ENCODE measurements at regions not wholly inside any gene's neighbourhood (a gene's known extent, or its start where the extent isn't known, plus 50 kb on each side); places are given as distances from the start of the nearest gene placed in this dataset.

DNA sequence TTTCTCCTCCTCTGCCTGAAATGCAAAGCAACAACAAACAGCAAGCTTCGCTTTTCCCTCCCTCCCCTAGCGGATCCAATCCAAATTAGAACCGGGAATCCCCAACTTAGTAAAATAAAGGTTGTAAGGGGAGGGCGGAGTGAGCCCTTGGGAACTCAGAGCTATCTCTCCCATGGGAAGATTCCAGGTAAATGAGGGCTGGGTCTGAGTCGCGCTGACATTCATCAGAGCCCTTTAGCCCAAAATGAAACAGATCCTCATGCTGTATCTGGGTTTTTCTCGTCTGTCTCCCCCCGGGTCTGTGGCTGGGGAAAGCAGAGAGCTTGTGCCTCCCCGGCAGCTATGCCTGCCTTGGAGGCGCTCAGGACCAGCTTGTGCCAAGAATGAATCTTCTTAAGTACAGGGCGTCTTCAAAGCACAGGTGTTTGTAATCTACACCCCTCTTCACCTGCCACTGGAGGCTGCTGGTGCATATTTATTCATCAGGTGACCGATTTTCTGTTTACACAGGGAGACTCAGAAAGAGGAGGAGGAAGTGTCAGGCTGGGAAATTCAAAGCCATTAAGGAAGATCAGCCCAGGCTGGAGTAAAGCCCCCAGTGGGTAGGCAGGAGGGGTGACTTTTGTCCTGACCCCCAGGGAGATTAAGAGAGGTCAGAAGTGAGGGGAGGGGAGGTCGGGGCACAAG is 55.0 kb upstream of the GSE1 start (continued):
- TF ChIP-seq ZSCAN20 (CRISPR knock-in tag; IDR thresholded peaks at IDR 0.05; ENCODE audit: borderline replicate concordance): no peak
- TF ChIP-seq, protein P1, sequence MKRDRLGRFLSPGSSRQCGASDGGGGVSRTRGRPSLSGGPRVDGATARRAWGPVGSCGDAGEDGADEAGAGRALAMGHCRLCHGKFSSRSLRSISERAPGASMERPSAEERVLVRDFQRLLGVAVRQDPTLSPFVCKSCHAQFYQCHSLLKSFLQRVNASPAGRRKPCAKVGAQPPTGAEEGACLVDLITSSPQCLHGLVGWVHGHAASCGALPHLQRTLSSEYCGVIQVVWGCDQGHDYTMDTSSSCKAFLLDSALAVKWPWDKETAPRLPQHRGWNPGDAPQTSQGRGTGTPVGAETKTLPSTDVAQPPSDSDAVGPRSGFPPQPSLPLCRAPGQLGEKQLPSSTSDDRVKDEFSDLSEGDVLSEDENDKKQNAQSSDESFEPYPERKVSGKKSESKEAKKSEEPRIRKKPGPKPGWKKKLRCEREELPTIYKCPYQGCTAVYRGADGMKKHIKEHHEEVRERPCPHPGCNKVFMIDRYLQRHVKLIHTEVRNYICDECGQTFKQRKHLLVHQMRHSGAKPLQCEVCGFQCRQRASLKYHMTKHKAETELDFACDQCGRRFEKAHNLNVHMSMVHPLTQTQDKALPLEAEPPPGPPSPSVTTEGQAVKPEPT (CRISPR knock-in tag; IDR thresholded peaks at IDR 0.05; ENCODE audit: low read depth): no peak
- TF ChIP-seq, protein P2, sequence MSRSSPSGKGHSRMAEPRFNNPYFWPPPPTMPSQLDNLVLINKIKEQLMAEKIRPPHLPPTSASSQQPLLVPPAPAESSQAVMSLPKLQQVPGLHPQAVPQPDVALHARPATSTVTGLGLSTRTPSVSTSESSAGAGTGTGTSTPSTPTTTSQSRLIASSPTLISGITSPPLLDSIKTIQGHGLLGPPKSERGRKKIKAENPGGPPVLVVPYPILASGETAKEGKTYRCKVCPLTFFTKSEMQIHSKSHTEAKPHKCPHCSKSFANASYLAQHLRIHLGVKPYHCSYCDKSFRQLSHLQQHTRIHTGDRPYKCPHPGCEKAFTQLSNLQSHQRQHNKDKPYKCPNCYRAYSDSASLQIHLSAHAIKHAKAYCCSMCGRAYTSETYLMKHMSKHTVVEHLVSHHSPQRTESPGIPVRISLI (CRISPR knock-in tag; IDR thresholded peaks at IDR 0.05; ENCODE audit: borderline replicate concordance): no peak
- TF ChIP-seq ZSCAN9 (CRISPR knock-in tag; IDR thresholded peaks at IDR 0.05; ENCODE audit: borderline replicate concordance): 0 out of 2 replicates have a peak, but pooled peaks have one; percentile 2
- TF ChIP-seq, protein P3, sequence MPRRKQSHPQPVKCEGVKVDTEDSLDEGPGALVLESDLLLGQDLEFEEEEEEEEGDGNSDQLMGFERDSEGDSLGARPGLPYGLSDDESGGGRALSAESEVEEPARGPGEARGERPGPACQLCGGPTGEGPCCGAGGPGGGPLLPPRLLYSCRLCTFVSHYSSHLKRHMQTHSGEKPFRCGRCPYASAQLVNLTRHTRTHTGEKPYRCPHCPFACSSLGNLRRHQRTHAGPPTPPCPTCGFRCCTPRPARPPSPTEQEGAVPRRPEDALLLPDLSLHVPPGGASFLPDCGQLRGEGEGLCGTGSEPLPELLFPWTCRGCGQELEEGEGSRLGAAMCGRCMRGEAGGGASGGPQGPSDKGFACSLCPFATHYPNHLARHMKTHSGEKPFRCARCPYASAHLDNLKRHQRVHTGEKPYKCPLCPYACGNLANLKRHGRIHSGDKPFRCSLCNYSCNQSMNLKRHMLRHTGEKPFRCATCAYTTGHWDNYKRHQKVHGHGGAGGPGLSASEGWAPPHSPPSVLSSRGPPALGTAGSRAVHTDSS (CRISPR knock-in tag; conservative IDR thresholded peaks at IDR 0.05): no peak
- TF ChIP-seq, protein P4, sequence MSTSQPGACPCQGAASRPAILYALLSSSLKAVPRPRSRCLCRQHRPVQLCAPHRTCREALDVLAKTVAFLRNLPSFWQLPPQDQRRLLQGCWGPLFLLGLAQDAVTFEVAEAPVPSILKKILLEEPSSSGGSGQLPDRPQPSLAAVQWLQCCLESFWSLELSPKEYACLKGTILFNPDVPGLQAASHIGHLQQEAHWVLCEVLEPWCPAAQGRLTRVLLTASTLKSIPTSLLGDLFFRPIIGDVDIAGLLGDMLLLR (CRISPR knock-in tag; IDR thresholded peaks at IDR 0.05): no peak
- TF ChIP-seq ZNF672 (CRISPR knock-in tag; IDR thresholded peaks at IDR 0.05): no peak
- TF ChIP-seq FOSL2 (CRISPR knock-in tag; IDR thresholded peaks at IDR 0.05): no peak
- no peak for TF ChIP-seq ARNT (IDR thresholded peaks at IDR 0.05)
- no peak for TF ChIP-seq ZNF737 (CRISPR knock-in tag; IDR thresholded peaks at IDR 0.05; ENCODE audit: borderline replicate concordance)
- TF ChIP-seq, protein P5, sequence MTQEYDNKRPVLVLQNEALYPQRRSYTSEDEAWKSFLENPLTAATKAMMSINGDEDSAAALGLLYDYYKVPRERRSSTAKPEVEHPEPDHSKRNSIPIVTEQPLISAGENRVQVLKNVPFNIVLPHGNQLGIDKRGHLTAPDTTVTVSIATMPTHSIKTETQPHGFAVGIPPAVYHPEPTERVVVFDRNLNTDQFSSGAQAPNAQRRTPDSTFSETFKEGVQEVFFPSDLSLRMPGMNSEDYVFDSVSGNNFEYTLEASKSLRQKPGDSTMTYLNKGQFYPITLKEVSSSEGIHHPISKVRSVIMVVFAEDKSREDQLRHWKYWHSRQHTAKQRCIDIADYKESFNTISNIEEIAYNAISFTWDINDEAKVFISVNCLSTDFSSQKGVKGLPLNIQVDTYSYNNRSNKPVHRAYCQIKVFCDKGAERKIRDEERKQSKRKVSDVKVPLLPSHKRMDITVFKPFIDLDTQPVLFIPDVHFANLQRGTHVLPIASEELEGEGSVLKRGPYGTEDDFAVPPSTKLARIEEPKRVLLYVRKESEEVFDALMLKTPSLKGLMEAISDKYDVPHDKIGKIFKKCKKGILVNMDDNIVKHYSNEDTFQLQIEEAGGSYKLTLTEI (CRISPR knock-in tag; conservative IDR thresholded peaks at IDR 0.05): no peak
- TF ChIP-seq JDP2 (CRISPR knock-in tag; IDR thresholded peaks at IDR 0.05; ENCODE audit: borderline replicate concordance): no peak
- TF ChIP-seq GATAD1 (CRISPR knock-in tag; IDR thresholded peaks at IDR 0.05): no peak
- TF ChIP-seq, protein P6, sequence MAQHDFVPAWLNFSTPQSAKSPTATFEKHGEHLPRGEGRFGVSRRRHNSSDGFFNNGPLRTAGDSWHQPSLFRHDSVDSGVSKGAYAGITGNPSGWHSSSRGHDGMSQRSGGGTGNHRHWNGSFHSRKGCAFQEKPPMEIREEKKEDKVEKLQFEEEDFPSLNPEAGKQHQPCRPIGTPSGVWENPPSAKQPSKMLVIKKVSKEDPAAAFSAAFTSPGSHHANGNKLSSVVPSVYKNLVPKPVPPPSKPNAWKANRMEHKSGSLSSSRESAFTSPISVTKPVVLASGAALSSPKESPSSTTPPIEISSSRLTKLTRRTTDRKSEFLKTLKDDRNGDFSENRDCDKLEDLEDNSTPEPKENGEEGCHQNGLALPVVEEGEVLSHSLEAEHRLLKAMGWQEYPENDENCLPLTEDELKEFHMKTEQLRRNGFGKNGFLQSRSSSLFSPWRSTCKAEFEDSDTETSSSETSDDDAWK (CRISPR knock-in tag; IDR thresholded peaks at IDR 0.05): no peak
- TF ChIP-seq MAFG (CRISPR knock-in tag; IDR thresholded peaks at IDR 0.05): no peak
- TF ChIP-seq HOXA7 (CRISPR knock-in tag; IDR thresholded peaks at IDR 0.05): no peak
- TF ChIP-seq U2AF1 (optimal IDR thresholded peaks at IDR 0.05; ENCODE audit: low read depth, low read length): no peak
- TF ChIP-seq ZNF768 (CRISPR knock-in tag; IDR thresholded peaks at IDR 0.05): no peak
